GM19397 (cell line): ENCODE measurements at regions not wholly inside any gene's neighbourhood (a gene's known extent, or its start where the extent isn't known, plus 50 kb on each side); places are given as distances from the start of the nearest gene placed in this dataset.

Source experiments
- ATAC-seq: cut with Tn5 transposase; IDR thresholded peaks from one replicate; pipeline ENCODE4 v1.9.1; 2021; ENCODE audit warnings: mild to moderate bottlenecking, moderate library complexity; ENCODE audit not compliant: unreplicated experiment

DNA sequence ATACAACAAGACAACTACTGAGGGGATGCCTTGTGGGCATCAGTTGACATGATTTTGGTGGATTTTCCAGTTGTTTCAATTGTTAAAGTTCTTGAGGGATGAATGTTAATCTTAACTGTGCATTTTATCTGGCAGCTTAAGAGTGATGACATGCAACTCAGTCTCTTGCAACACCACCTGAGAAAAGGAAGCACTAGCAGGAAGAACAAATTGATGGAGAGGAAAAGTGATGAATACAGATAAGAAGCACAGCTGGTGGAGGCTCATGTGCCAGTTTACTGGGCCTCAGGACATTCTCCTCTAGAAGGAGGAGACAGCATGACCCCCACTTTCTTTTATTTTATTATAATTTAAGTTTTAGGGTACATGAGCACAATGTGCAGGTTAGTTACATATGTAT lies 341.3 kb upstream of the RBMY1B start:
- ATAC-seq: no peak

DNA sequence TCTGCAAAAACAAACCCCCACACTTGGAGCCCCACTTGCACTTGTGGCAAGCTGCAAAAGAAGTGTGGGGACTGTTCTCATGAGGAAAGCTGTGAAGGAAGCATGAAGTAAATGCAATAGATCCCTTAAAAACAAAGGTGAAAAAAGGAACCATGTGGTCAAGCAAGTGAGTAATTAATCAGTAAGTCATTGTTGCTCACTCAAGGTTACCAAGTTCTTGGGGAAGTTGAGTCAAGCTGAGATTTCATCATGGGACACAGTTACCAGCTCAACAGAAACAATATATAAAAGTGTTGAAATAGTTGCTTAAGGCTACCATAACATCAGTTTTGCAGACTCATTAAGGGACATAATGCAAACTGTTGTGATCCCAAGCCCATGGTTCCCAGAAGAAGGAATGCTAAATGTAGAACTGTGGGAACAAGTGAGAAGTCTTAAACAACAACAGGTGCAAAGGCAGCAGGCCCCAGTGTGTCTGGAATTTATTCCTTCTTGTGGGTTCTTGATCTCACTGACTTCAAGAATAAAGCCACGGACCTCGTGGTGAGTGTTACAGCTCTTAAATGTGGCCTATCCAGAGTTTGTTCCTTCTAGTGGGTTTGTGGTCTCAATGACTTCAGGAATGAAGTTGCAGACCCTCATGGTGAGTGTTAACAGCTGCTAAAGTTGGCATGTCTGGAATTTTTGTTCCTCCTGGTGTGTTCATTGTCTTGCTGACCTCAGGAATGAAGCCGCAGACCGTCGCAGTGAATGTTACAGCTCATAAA lies 336.3 kb upstream of the RBMY1B start:
- no peak for ATAC-seq

DNA sequence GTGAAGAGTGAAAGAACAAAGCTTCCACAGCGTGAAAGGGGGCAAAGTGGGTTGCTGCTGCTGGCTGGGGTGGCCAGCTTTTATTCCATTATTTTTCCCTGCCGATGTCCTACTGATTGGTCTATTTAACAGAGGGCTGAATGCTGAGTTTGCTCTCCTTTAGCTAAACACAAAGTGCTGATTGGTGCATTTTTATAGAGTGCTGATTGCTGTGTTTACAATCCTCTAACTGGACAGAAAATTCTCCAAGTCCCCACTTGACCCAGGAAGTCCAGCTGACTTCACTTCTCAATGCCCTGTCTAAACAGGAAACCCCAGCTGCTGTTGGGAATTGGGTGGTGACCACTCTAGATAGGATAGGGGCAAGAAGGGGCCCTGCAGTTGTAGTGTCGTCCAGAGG lies 335.6 kb upstream of the RBMY1B start:
- no peak for ATAC-seq

DNA sequence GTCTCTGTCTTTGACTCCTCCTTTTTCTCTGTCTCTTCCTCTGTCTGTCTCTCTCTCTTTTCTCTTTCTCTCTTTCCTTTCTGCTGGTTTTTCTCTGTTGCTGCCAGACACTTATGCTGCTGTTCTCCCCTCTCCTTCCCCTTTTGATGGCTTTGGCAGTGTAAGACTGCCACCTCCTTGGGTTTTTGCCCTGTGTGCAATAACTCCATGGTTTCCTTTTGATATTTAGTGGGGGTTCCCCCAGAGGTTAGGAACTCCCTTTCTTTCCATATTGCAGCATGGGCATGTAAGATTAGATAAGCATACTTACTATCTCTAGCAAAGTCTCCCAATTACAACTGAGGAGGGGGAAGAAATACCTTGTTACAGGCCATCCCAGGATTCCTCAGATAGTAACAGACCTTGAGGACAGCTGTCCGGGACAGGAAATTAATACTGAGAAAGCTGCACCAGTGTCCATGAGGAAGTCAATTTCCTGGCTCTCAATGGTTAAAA lies 333.8 kb upstream of the RBMY1B start:
- ATAC-seq: no peak

GRCh38 chrY:21178281-21178680 lies 332.9 kb upstream of the RBMY1B start:
- no peak for ATAC-seq

DNA sequence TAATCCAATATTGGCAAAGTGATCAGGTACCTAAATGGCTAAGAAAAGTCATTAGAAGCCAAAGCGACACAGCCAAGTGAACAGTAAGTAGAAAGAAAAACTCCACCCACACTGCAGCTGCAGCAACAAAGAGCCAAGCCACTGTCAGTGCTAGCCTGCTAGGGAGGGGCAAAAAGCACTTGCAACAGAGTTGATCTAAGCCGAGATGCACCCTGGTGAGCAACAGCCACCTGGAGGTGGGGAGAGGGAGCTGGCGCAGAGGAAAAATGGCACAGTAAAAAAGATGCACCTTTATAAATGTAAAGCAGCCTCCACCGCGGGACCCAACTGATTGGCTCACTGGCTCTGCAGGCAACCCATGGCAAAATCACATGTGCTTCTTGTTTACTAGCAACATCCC lies 330.2 kb upstream of the RBMY1B start:
- no peak for ATAC-seq

DNA sequence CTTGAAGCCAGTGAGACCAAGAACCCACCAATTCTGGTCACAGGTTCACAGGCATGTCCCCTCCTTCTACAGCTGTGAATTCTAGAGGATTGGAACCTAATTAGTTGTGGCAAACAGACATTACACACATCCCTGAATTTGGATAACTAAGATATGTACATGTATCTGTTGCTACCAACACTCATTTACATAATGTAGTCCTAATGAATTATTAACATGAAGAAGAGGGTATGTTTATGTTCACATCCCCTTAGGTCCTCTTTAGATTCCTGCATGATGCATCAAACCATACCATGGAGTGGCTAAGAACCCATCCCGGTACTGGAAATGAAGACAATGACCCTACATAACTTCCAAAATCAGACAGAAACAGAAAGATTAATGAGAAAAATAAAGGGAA lies 326.9 kb upstream of the RBMY1B start:
- no peak for ATAC-seq

DNA sequence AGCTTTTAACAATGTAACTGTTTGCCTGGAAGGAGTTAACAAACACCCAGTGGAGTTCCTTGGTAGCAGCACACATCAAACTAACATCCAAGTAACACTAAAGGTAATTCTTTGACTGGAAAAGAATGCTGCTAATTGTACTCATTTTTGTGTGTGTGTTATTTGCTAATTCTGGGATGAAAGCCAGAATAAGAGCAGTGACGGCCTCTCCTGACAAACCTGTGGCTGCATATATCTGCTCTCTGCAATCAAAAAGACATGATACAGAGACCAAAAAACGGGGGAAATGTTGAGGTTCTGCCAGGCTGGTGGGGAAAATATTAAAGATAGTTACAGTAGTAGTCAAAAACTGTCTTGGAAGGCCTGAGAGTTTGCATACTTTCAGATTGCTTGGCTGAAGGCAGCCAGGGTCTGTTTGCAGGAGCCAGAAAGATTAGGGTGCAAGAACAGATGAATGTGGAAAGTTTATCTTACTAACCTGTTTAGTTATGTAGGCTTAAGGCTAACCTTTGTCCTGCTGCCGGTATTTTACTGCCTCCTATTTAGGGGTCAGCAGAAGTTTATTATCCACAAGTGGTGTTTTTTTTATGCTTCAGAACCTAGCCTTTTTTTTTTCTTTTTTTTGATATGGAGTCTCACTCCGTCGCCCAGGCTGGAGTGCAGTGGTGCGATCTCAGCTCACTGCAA lies 325.6 kb upstream of the RBMY1B start:
- ATAC-seq: no peak

DNA sequence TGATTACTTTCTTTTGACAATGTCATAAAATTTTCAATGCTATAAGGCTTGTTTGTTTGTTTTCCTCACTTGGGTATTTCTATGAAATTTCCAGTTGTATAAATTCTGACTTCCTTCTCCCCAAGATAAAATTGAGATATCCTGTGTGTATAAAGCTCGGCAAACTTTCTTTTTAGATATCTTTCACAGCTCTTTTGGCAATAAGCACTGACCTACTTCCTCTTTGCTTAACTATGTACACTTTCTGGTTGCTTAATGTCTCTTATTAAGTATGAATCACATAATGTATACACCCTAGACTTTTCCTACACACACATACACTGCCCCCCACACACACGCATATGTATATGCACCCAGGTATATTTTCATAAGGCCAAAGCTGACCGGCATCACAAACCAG lies 318.4 kb upstream of the RBMY1B start:
- no peak for ATAC-seq

DNA sequence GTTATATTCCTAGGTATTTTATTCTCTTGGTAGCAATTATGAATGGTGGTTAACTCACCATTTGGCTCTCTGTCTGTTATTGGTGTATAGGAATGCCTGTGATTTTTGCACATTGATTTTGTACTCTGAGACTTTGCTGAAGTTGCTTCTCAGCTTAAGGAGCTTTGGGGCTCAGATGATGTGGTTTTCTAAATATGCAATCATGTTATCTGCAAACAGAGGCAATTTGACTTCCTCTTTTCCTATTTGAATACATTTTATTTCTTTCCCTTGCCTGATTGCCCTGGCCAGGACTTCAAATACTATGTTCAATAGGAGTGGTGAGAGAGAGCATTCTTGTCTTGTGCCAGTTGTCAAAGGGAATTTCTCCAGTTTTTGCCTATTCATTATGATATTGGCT lies 310.9 kb upstream of the RBMY1B start:
- ATAC-seq: no peak

- peak; percentile 95 for ATAC-seq
These were observed 283.3 kb upstream of the RBMY1B start for GRCh38 chrY:21227849-21228248.

GRCh38 chrY:21240221-21240620 lies 270.9 kb upstream of the RBMY1B start:
- peak; percentile 95 for ATAC-seq

- no peak for ATAC-seq
These were observed 270.4 kb upstream of the RBMY1B start for GRCh38 chrY:21240662-21241310.

DNA sequence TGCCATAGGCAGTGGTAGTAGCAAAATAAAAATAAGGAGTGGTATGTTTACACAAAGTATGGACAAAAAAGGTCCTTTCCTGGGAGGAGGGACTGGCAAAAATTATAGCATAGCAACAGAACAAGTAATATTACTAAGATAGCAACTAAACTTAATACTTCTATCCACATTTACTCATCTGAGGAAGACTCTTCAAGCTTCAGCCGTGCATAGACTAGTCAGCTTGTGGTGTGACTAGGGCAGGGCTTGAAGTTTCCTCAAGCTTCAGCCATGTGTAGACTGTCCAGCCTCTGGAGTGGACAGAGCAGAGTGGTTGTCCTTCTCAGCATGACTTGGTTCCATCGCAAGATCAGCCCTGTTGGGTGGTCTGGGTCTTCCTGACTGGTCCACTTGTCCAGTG lies 268.3 kb upstream of the RBMY1B start:
- no peak for ATAC-seq

GRCh38 chrY:21246780-21247179 lies 264.4 kb upstream of the RBMY1B start:
- peak; percentile 37 for ATAC-seq

DNA sequence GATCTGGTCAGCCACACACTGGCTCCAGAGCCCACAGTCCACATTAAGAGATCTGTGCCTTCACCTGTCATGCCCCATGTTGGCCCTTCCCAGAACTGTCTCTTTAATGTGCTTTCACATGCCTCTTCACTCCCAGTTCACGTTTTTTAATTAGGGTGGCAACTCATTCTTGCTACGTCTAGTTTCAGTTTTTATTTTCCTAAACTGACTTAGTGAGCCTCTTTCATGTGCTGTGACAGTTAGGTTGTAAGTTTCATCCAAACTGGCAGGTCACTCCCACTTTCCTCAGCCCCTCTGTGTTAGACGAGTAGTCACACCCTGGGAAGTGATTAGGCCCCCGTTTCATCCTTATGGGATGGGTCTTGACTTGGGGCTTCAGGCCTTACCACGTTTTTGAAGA lies 262.5 kb upstream of the RBMY1B start:
- no peak for ATAC-seq

DNA sequence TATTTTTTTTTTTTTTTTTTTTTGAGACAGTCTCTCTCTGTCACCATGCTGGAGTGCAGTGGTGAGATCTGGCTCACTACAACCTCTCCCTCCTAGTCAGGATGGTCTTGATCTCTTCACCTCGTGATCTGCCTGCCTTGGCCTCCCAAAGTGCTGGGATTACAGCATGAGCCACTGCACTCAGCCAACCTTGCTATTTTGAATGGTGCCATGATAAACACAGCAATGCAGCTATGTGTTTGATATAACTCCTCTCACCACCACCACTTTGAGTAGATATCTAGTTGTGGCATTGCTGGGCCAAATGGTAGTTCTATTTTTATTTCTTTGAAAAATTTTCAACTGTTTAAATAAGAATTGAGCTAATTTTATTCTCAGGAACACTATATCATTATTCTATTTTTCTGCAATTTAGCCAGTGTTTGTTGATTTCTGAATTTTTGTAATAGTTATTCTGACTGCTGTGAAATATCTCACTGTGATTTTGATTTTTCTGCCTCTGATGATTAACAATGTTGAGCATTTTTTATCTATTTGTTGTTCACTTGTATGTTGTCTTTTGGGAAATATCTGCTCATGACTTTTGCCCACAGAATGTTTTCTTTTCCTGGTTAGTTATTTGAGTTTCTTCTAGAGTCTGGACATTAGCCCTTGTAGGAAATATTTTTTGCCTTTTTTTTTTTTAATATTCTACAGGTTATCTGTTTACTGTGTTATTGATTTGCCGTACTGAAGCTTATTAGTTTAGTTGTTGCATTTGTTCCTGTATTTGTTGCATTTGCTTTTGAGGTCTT lies 257.5 kb upstream of the RBMY1B start:
- ATAC-seq: no peak

DNA sequence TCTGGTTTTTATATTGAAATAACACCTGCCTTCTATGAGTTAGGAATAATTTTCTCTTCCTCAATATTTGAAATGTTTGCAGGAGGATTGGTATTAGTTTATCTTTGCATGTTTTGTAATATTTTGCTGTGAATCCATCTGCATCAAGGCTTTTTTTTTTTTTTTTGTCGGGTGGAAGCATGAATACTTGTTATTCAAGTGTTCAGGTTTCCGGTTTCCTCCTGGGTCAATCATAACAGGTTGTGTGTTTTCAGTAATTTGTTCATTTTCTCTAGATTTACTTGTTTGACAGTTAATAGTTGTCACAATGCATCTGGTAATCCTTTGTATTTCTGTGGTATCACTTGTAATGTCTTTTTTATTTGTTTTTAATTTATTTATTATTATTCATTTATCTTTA lies 256.7 kb upstream of the RBMY1B start:
- ATAC-seq: no peak

DNA sequence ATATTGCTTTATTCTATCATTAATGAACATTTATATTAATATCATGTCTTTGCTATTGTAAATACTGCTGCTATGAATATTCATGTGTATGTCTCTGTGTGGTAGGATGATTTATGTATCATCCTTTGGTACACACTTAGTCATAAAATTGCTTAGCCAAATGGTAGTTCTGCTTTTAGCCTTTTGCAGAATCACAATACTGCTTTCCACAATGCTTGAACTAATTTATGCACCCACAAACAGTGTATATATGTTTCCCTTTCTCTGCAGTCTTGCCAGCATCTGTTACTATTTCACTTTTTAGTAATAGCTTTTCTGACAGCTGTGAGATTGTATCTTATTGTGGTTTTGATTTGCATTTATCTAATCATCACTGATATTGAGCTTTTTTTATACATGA lies 254.3 kb upstream of the RBMY1B start:
- peak; percentile 94 for ATAC-seq

DNA sequence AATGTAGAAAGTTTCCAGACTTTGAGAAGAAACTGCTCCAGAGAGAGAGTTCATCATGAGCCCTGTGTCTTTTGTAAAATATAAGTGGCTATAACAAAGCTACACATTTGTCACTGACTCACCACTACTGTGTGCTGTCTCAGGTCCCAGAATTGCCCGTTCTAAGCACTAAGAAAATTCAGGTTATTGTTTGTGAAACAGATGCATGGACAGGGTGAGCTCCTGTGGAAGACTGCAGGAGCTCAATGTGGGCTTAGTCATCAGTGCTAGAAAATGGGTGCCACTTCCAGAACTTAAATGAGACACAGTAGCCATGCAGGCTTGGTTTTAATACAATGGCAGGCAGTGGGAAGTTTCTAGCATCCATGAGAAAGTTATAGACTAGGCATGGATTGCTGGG lies 251.4 kb upstream of the RBMY1B start:
- ATAC-seq: no peak

- no peak for ATAC-seq
These were observed 250.8 kb upstream of the RBMY1B start for GRCh38 chrY:21260325-21260724.
